GM19468 (cell line): ENCODE measurements at regions not wholly inside any gene's neighbourhood (a gene's known extent, or its start where the extent isn't known, plus 50 kb on each side); places are given as distances from the start of the nearest gene placed in this dataset.
"Not testable (repeated sequence)": the region's sequence is repeated elsewhere in the genome, so short reads cannot be mapped to it uniquely, and the experiment has no call there.

ENCODE experiments used
- ATAC-seq: cut with Tn5 transposase; IDR thresholded peaks from one replicate; pipeline ENCODE4 v1.9.1; 2021; ENCODE audit warnings: mild to moderate bottlenecking, moderate library complexity, moderate number of reproducible peaks; ENCODE audit not compliant: unreplicated experiment; ENCODE audit errors: extremely low read depth

DNA sequence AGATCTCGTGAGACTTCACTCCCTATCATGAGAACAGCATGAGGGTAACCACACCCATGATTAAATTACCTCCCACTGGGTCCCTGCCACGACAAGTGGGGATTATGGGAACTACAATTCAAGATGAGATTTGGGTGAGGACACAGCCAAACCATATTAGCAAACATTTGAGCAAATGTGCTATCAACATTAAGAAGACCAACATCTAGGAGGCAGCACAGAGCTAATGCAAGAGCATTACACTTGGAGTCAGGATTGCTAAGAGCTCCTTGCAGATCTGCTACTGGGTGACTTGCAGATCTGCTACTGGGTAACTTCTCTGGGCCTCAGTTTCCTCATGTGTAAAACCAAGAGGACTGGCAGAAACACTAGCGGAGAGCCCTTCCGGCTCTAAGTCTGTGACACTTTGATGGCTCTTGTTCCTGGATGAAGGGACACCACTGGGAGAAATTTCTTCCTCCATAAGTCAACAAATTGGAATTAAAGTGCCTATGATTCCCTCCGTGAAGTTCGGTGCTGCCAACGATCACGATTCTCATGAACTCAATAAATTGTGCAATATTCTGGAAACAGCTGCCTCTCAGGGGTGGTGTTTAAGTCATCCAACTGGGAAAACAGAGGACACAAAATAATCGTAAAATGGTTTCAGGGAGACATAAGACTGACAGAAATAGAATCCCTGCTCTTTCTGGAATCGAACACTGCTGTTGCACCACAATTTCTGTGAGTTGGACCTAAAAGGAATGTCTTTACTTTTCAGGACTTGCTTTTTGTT, 115.8 kb upstream of the ITGB1 start:
- no peak for ATAC-seq

DNA sequence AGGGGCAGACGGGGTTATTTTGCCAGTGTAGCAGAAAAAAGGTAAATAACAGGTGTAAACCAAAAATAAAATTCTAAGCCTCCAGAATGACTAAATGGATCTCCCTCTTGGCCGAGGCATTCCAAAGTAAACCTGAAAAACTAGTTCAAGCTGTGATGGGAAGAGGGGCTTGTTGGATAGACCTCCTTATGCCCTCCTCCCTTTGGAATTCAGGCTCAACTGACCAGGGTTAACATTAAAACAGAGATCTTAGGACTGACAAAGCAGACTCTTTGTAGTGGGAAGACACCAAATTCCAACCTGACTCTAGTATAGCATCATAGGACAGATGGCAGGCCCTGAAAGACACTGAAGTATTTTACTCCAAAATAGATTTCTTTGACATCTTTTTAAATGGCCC, 113.8 kb upstream of the ITGB1 start:
- no peak for ATAC-seq

DNA sequence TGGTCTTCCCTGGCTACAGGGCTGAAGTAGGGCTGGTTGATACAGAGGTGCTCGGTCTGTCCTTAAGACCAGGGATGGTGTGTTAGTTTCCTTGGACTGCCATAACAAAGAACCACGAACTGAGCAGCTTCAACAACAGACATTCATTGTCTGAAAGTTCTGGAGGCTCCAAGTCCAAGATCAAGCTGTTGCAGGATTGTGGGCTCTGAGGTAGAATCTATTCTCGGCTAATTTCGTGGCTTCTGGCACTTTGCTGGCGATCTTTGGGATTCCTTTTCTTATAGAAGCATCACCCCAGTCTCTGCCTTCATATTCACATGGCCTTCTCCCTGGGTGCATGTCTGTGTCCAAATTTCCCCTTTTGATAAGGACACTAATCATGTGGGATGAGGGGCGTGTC, 112.1 kb upstream of the ITGB1 start:
- no peak for ATAC-seq

DNA sequence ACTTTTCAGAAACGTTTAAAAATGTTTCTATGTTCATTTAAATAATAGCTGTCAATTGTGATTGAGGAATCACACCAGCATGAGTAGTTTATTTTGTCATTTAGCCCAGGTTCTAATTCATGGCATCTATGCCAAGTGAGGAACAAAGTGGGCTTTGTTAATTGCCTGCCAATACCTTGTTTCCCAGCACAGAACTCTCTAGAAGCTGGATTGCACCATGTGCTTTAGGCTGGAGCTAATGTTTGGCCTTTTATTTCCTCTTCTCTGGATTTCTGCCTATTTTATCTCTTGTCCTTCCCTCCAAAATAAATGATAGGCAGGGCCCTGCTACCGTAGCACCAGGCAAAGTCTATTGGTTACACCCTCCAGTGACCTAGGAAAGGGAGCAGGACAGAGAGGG, 109.9 kb upstream of the ITGB1 start:
- no peak for ATAC-seq

DNA sequence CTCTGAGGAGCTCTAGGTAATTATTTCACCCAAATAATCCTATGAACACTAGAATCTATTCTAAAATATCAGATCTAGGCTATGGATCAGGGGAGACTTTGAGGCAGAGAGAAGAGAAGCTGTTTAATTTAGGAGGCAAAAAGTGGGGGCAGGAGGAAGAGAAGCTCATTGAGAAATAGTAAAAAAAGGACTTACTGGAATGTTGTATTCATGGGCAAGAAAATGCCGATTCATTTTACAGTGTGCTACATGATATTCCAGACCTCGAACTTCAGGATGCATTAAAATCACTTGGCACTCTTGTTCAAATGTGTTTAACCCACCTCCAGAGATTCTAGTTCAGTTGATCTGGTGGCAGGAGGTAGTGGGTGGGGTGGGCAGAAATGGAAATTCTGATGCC, 109.5 kb upstream of the ITGB1 start:
- ATAC-seq, result no peak

DNA sequence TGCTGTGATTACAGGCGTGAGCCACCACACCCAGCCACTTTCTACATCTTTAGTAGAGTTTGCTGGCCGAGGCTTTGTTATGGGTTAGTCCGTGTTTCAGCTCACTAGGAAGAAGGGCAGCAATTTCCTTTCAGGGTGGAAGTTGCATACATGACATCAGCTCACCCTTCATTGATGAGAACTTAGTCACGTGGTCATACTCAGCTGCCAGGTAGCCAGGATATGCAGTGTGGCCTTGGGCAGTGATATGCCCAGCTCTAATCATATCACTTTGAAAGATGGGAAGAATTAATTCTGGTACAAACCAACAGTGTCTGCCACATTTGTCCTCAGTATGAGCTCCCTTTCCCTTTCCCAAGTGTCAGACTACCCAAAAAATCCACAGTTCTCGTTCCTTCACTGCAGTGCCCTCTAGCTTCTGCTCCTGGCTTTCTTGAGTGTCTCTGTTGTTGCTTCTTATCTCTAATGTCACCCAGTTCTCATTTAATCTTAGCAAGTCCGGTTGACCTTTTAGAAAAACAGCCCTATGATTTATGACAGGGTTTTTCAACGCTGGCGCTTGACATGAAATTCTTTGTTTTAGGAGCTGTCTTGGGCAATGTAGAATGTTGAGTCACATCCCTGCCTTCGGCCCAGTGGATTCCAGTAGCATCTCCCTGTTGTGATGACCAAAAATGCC, 108.7 kb upstream of the ITGB1 start:
- no peak for ATAC-seq

DNA sequence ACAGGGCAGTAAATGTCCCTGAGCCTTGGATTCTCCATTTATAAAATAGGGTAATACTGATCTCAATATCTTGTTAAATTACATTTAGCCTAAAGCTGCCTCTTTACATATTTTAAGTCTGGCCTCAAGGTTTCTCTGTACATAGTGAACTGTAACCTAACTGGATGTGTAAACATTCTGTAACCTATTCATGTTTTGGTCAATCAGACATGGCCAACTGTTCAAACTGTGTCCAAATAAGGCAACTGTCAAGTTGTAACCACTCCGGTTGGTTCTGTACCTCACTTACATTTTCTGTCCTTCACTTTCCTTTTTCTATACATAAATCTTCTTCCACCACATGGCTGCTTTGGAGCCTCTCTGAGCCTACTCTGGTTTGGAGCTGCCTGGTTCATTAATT, 107.1 kb upstream of the ITGB1 start:
- ATAC-seq, result no peak

DNA sequence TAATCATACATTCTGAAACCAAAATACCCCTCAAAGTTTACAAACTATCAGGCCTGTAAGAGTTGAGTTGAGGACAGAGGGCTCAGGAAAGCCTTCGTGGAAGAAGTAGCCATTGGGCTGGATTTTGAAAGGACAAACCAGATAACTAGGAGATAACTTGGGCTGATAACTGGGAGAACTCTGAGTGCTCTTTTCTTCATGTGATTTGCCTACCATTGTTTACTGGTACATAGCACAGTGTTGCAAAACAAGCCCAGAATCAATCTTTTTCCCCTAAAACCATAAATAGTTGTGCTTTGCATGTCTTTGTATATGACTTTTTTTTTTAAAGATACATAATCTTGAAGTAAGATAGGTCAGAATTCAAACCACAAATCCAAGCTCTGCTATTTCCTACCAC, 106.7 kb upstream of the ITGB1 start:
- ATAC-seq, result no peak

DNA sequence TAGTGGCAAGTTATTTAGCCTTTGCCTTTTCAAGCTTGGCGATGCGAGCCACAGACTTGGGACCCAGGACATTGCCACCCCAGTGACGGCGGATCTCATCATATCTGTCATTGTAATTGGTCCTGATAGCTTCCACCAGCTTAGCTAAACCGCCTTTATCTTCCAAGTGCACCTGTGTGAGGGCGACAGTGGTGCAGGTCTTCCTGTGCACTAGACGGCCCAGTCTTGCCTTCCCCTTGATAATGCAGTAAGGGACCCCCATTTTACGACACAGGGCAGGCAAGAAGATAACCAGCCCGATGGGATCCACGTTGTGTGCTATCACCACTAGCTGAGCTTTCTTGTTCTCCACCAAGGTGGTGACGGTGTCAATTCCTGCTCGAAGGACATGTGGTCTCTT, 99.6 kb upstream of the ITGB1 start:
- ATAC-seq, result no peak

DNA sequence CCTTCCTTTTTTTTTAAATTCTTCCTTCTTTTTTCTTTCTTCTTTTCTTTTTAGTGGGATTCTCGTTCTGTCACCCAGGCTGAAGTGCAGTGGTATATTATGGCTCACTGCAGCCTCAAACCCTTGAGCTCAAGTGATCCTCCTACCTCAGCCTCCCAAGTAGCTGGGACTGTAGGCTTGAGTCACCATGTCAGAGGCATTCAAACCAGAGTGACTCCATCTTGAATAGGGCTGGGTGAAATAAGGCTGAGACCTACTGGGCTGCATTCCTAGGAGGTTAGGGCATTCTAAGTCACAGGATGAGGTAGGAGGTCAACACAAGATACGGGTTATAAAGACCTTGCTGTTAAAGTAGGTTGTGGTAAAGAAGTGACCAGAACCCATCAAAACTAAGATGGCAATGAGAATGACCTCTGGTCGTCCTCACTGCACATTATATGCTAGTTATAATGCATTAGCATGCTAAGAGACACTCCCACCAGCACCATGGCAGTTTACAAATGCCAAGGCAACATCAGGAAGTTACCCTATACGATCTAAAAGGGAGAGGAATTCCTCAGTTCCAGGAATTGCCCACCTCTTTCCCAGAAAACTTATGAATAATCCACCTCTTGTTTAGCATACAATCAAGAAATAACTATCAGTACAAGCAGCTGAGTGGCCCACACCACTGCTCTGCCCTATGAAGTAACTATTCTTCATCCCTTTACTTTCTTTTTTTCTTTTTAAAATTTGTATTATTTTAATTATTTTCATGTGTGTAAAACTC, 99.0 kb upstream of the ITGB1 start:
- ATAC-seq, result no peak

DNA sequence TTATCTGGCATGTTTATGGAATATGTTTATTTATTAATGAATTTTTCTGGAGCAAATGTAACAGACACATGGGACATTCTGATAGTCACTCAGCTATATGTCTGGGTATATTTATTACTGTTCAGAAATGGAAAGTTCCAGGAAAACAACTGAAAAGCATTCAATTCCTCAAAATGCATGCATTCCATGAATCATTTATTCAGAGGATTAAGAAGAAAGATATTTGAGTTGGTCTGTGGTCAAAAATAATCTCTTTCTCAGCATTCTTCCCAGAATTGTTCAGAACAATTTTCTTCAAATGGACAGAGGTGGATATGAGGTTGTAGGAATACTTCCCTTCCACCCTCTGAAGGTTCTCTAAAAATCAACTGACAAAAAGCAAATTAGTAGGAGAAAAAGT, 97.6 kb upstream of the ITGB1 start:
- no peak for ATAC-seq

DNA sequence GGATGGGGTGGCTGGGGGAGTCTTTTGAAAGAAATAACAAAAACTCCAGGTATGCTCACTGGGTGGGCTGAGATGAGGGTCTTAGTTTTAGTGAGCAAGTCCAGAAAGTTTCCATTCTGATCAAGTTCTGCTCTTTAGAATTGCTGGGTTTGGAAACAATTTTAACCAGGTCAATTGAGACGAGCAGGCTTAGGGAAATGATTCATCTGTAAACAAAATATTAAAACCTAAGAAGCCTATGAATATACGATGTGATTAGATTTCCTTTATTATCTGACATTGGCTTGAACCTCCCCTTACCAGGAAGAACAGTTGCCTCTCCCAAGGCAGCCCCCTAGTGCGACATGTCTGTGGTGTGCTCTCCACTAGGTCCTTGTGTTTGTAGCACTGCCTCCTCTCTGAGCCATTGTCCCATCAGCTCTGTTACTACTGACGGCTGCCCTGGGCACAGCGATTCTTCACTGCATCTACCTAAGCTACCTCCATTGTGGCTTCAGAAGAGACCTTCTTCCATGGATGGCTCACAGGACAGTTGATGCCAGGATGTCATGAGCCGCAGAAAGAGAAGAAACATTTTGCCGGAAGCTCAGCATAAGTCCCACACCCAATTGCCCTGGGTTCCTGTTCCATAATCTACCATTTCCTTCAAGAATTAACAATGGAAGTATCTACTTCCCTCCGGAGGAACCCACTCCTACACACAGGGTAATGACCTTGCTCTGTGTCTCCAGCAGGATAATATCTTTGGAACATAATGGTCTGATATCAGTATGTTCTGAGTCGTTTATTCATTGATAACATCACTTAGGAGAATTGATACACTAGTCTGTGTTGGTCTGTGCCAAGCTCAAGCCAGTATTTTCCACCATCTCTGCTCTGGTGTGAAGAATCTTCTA, 95.1 kb upstream of the ITGB1 start:
- ATAC-seq, result no peak

DNA sequence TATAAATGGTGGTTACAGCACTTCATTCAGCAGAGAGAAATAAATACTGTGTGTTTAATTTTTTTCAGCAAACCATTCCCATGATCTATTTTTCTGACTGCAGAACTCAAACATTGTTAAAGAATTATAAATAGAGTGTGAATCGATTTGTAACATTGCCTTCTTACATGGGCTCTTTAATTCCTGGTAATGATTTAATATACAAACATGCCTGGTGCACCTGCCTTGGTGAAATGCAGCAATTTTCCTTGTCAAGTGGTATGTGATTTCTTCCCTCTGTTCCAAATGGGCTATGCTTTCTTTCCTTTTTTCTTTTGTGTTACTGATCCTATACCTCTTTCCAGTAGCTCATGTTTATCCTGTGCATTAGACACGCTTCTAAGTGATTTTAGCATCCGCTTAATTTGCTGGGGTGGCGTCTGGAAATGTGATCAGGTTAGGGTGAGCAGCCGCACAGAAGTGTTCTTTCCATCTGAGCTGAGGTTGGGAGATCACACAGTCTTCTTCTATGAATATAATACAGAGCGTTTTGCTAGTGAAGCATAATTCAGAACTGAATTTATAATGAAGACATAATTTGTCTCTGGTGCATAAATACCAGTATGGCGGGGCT, 94.3 kb upstream of the ITGB1 start:
- ATAC-seq, result no peak

DNA sequence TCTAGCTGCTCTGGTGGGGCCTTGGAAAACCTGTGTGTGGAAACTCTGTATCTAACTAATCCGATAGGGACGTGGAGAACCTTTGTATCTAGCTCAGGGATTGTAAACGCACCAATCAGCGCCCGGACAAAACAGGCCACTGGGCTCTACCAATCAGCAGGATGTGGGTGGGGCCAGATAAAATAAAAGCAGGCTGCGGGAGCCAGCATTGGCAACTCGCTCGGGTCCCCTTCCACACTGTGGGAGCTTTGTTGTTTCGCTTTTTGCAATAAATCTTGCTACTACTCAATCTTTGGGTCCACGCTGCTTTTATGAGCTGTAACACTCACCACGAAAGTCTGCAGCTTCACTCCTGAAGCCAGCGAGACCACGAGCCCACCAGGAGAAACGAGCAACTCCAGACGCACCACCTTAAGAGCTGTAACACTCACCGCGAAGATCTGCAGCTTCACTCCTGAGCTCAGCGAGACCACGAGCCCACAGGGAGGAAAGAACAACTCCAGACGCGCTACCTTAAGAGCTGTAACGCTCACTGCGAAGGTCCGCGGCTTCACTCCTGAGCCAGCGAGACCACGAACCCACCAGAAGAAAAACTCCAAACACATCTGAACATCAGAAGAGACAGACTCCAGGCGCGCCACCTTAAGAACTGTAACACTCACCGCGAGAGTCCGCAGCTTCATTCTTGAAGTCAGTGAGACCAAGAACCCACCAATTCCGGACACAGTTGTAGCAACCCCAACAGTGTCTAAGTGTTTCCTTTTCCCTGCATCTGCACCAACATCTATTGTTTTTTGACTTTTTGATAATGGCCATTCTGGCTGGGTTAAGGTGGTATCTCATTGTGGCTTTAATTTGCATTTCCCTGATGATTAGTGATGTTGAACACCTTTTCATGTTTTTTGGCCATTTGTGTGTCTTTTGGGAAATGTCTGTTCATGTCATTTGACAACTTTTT, 92.2 kb upstream of the ITGB1 start:
- ATAC-seq, result not testable (repeated sequence)

DNA sequence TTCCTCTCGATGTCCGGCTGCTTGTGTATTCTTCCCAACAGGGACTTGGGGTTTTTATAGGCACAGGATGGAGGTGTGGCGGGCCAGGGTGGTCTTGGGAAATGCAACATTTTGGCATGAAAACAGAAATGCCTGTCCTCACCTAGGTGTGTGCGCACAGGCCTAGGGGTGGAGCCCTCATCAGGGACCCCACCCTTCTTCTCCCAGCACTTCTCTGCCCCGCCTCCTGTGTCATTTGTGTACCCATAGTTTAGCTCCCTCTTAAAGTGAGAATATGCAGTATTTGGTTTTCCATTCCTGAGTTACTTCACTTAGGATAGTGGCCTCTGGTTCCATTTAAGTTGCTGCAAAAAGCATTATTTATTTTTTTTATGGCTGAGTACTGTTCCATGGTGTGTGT, 90.2 kb upstream of the ITGB1 start:
- ATAC-seq, result no peak

DNA sequence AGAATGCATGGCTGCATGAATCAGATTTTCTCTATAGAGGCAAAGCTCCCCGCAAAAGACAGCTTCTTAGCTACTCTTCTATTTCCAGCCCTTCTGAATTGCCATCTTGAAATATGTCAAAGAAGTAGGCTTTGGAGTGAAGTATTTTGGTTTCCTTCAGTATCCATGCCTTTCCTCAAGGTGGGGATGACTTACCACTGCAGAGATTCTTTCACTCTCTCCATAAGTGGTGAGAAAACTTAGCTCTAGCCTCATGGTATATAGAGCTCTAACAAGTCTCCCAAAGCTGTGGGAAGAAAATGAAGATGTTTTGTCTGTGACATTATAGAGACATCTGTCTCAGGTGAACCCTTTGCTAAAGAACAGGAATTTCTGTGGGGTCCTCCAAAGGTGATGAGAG, 89.6 kb upstream of the ITGB1 start:
- no peak for ATAC-seq

DNA sequence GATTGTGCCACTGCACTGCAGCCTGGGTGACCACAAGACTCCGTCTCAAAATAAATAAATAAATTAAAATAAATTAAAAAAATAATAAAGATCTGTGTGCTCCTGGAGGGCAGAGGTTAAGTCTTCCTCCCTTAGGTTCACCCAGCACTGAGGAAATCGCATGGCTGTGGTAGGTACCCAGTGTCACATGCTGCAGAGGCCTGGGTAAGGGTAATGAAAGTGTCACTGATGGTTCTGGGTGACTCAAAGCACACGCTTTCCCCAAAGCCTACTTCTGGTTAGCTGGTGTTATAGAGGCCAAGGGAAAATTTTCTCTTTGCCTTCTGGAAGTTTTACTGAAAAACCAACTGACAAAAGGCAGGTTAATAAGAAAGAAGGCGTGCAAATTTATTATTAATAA, 88.8 kb upstream of the ITGB1 start:
- no peak for ATAC-seq

DNA sequence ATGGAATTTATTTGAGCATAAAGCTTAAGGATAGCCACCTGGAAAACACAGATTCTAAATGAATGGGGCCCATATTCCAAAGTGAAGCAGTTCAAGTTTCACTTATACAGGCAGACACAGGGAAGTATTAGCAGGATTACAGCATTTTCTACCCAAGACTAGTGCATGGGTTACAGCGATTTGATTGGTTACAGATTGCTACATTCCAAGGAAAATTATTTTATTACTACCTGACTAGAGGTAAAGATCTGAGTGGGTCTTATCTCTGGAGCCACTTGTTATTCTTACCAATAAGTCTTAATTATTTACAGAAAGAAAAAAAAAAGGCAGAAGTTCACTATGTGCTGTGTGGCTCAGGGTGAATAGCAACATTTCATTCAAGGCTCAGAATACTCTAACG, 87.4 kb upstream of the ITGB1 start:
- no peak for ATAC-seq

DNA sequence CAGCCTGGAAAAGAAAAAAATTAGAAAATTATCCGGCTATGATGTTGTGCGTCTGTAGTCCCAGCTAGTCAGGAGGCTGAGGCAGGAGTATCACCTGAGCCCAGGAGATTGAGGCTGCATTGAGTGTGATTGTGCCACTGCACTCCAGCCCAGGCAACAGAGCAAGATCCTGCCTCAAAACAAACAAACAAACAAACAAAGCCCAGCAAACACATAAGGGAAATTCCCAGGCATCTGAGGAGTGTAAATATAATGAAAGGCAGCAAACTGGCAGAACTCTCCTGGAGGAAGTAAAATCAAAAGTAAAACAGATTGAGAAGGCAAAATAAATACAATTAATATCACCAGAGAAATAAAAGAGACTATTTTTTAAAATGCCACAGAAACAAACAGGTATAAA, 84.5 kb upstream of the ITGB1 start:
- no peak for ATAC-seq
